ENCODE measurements at regions not wholly inside any gene's neighbourhood (a gene's known extent, or its start where the extent isn't known, plus 50 kb on each side); places are given as distances from the start of the nearest gene placed in this dataset.

GRCh38 chr11:93084727-93085505 is 112.9 kb downstream of the SLC36A4 start:
- Mint-ChIP-seq H3K4me3 (ENCODE audit: low read depth) (no peak overlapping the region), H3K4me1 (ENCODE audit: low read depth) (no peaks in the 10 kb centered on the region), H3K27me3 (ENCODE audit: low read depth) (peaks cover 6% of the 10 kb centered on the region), H3K9me3 (no peaks in the 10 kb centered on the region), H3K27ac (no peak overlapping the region), H3K36me3 (ENCODE audit: low read depth) (no peaks in the 10 kb centered on the region)
- intact Hi-C loops (cut with micrococcal nuclease), result no loop called here
- DNase-seq (ENCODE audit: low spot score), result no peak

GRCh38 chr11:93089474-93090102 is 108.2 kb downstream of the SLC36A4 start:
- H3K27me3 Mint-ChIP-seq (ENCODE audit: low read depth), result peaks cover 6% of the 10 kb centered on the region
- H3K4me3 Mint-ChIP-seq (ENCODE audit: low read depth), result no peak overlapping the region
- no peaks in the 10 kb centered on the region for H3K9me3 Mint-ChIP-seq
- no peaks in the 10 kb centered on the region for H3K36me3 Mint-ChIP-seq (ENCODE audit: low read depth)
- intact Hi-C loops (cut with micrococcal nuclease), result no loop called here
- no peak overlapping the region for H3K27ac Mint-ChIP-seq
- H3K4me1 Mint-ChIP-seq (ENCODE audit: low read depth), result no peaks in the 10 kb centered on the region
- no peak for DNase-seq (ENCODE audit: low spot score)
